GM12864 (cell line): ENCODE measurements at regions not wholly inside any gene's neighbourhood (a gene's known extent, or its start where the extent isn't known, plus 50 kb on each side); places are given as distances from the start of the nearest gene placed in this dataset.

Experiments
- DNase-seq: peaks from one replicate; pipeline ENCODE4 v3.0.0-alpha.2; 2011; ENCODE audit warnings: low read depth
- H3K4me3 ChIP-seq: 2 replicates; pipeline ENCODE4 v1.5.1; 2011; ENCODE audit warnings: mild to moderate bottlenecking, low read depth, low read length, control low read depth
- CTCF ChIP-seq: IDR thresholded peaks from 2 replicates; pipeline ENCODE4 v1.5.1; 2011; ENCODE audit warnings: low read depth, mild to moderate bottlenecking, moderate library complexity, low read length, control low read depth, inconsistent platforms; ENCODE audit errors: missing control alignments

- TF ChIP-seq CTCF, result no peak
- H3K4me3 ChIP-seq, result no peak overlapping the region
- no peak for DNase-seq
Observed at GRCh38 chr20:23233341-23233740, 117.2 kb upstream of the NXT1 start.

GRCh38 chr20:23232679-23233308, 117.8 kb upstream of the NXT1 start:
- TF ChIP-seq CTCF, result no peak
- DNase-seq, result no peak
- no peak overlapping the region for H3K4me3 ChIP-seq

- no peak for TF ChIP-seq CTCF
- DNase-seq, result no peak
- no peak overlapping the region for H3K4me3 ChIP-seq
Observed at GRCh38 chr20:23232219-23232581, 118.4 kb upstream of the NXT1 start.

GRCh38 chr20:23231561-23232218, 118.9 kb upstream of the NXT1 start:
- TF ChIP-seq CTCF, result no peak
- DNase-seq, result no peak
- H3K4me3 ChIP-seq, result no peak overlapping the region

GRCh38 chr20:23230766-23231385, 119.7 kb upstream of the NXT1 start:
- H3K4me3 ChIP-seq, result no peak overlapping the region
- TF ChIP-seq CTCF, result no peak
- no peak for DNase-seq

GRCh38 chr20:23229989-23230388, 120.6 kb upstream of the NXT1 start:
- TF ChIP-seq CTCF, result no peak
- DNase-seq, result no peak
- no peak overlapping the region for H3K4me3 ChIP-seq
